ENCODE measurements at regions not wholly inside any gene's neighbourhood (a gene's known extent, or its start where the extent isn't known, plus 50 kb on each side); places are given as distances from the start of the nearest gene placed in this dataset.
A peak's percentile ranks its signal among the peaks of the same experiment; 100 is the strongest.

DNA sequence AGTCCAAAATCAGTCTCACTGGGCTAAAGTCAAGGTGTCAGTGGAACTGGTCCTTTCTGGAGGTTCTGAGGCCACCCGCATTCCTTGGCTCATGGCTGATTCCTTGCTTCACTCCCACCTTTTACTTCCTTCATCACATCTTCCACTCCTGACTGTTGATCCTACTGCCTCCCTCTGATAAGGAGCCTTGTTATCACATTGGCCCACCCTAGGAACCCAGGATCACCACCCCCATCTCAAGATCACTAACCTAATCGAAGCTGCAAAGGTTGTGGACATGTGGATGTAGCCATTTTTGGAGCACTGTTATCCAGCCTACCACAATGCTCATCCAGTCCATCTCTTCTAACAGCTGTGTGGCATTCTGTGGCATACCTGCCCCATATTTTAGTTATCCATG is 87.2 kb downstream of the TNFAIP3 start:
- H3K4me3 ChIP-seq, result no peak overlapping the region
- DNase-seq (ENCODE audit: low spot score), result no peak
- H3K27ac ChIP-seq, result no peak overlapping the region
- TF ChIP-seq, protein P1, sequence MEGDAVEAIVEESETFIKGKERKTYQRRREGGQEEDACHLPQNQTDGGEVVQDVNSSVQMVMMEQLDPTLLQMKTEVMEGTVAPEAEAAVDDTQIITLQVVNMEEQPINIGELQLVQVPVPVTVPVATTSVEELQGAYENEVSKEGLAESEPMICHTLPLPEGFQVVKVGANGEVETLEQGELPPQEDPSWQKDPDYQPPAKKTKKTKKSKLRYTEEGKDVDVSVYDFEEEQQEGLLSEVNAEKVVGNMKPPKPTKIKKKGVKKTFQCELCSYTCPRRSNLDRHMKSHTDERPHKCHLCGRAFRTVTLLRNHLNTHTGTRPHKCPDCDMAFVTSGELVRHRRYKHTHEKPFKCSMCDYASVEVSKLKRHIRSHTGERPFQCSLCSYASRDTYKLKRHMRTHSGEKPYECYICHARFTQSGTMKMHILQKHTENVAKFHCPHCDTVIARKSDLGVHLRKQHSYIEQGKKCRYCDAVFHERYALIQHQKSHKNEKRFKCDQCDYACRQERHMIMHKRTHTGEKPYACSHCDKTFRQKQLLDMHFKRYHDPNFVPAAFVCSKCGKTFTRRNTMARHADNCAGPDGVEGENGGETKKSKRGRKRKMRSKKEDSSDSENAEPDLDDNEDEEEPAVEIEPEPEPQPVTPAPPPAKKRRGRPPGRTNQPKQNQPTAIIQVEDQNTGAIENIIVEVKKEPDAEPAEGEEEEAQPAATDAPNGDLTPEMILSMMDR (IDR thresholded peaks at IDR 0.05), result no peak

DNA sequence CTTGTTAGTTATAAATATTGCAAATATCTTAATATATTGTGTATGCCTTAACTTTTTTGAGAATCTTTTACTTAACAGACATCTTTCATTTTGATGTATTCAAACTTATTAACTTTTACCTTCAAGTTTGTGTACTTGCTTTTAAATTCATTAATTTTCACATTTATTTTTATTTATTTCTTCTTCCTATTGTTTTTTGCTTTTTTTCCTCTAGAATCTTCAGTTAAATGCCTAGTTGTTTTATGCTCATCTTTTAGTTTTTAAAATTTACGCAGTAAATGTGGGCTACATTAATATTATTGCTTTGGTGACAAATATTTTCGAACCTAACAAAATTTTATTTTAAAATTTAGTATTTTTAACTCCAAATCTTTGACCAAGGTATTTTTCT is 89.0 kb downstream of the TNFAIP3 start:
- Histone ChIP-seq H3K4me3 (no peak overlapping the region), H3K27ac (no peak overlapping the region)
- TF ChIP-seq, protein P1 (IDR thresholded peaks at IDR 0.05), result no peak
- DNase-seq (ENCODE audit: low spot score), result no peak

DNA sequence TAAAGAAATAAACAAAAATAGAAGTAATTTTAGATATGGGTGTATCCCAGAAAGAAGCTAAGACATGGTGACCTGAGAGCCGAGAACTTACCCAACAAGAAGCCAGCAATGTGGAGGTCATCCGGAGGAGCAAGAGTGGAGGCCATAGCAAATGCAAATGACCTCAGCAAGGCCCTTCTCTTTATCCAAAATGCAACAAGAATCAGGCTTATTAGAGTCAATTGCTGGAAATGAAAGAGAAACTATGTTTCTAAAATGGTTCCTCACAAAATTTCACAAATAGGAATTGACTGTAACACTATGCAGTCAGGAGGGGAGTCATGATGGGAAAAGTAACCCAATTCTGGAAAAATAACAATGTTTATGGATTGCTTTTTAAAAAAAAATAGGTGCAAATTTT is 90.4 kb downstream of the TNFAIP3 start:
- TF ChIP-seq, protein P1 (IDR thresholded peaks at IDR 0.05), result no peak
- no peak for DNase-seq (ENCODE audit: low spot score)
- no peak overlapping the region for H3K4me3 ChIP-seq
- H3K27ac ChIP-seq, result no peak overlapping the region

DNA sequence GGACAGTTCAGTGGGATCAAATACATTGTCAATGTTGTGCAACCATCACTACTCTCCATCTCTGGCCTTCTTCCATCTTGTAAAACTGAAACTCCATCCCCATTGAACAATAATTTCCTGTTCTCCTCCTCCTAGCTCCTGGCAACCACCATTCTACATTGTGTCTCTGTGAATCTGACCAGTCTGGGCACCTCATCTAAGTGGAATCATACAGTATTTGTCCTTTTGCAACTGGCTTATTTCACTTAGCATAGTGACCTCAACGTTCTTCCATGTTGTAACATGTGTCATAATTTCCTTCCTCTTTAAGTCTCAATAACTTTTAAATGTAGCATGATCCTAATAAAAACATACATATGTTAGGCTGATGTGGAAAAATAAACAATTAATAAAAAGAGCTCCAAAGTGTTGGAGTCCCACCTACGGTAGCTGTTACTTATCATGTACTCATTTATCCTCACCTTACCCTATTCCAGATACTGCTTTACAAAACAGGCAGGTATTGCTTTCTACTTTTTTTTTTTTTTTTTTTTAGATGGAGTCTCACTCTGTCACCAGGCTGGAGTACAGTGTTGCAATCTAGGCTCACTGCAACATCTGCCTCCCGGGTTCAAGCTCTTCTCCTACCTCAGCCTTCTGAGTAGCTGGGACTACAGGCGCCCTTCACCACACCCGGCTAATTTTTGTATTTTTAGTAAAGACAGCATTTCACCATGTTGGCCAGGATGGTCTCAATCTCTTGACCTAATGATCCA is 91.9 kb downstream of the TNFAIP3 start:
- Histone ChIP-seq H3K27ac (no peak overlapping the region), H3K4me3 (no peak overlapping the region)
- DNase-seq (ENCODE audit: low spot score), result no peak
- TF ChIP-seq, protein P1 (IDR thresholded peaks at IDR 0.05), result no peak

DNA sequence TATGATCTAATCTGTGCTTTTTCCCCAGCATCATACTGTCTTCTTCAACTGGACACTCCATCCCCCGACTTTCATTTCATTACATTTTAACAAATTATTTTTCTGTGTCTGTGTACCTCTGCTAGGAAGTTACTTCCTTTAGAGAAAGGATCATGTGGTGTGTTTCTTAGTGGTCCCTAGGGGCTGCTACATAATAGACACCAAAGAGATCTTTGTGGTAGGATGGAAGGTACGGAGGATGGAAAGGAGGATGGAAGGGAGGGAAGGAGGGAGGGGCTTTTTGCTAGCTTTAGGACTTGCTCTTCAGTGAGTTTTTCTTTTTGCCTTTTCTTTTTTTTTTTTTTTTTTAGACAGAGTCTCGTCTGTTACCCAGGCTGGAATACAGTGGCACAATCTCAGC is 95.7 kb downstream of the TNFAIP3 start:
- TF ChIP-seq, protein P1 (IDR thresholded peaks at IDR 0.05), result no peak
- no peak overlapping the region for H3K4me3 ChIP-seq
- DNase-seq (ENCODE audit: low spot score), result no peak
- H3K27ac ChIP-seq, result no peak overlapping the region

DNA sequence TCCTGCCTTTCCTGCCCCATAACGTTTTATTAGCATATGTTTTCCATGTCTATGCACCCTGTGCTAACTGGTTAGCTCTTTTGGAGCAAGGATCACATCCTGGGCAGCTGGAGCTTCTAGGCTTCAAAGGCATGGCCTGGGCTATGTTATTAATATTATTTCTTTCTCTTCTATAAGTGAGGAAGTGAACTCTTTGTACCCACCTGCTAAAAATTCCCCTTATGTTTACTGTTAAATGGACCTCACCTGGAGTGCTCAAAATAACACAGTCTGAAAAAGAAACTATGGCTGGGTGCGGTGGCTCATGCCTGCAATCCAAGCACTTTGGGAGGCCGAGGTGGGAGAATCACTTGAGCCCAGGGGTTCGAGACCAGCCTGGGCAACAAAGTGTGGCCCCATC is 97.8 kb downstream of the TNFAIP3 start:
- TF ChIP-seq, protein P1 (IDR thresholded peaks at IDR 0.05), result no peak
- Histone ChIP-seq H3K27ac (no peak overlapping the region), H3K4me3 (no peak overlapping the region)
- DNase-seq (ENCODE audit: low spot score), result no peak

DNA sequence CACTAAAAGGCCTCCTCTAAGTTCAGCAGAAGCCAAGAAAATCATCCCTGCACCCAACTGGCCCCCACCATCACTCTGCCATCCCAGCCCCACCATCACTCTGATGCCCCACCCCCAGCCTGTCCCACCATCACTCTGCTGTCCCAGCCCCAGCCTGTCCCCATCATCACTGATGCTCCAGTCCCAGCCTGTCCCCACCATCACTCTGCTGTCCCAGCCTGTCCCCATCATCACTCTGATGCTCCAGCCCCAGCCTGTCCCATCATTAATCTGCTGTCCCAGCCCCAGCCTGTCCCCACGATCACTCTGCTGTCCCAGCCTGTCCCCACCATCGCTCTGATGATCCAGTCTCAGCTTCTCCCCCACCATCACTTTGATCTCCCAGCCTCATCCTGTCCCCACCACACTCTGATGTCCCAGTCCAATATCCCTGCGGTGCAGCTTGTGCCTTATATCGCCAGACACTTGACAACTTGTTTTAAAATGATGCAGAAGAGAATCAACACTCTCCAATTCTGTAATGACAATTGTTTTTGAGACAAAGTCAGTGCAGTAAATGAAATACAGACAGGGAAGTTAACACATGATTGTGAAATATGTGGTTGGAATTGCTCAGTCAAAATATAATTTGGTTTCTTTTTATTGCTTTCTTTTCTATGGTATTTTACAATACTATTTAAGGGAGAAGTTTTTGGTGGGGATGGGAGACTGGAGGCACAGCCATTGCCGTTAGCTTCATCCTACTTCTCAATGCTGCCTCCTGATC is 100.8 kb downstream of the TNFAIP3 start:
- TF ChIP-seq, protein P1 (IDR thresholded peaks at IDR 0.05), result no peak
- DNase-seq (ENCODE audit: low spot score), result no peak
- H3K27ac ChIP-seq, result peak overlapping the region in 1 of 2 donors; percentile 49

More for the DNA sequence above, 100.8 kb downstream of the TNFAIP3 start:
- no peak overlapping the region for H3K4me3 ChIP-seq
